HL-60 (cell line): ENCODE measurements at regions not wholly inside any gene's neighbourhood (a gene's known extent, or its start where the extent isn't known, plus 50 kb on each side); places are given as distances from the start of the nearest gene placed in this dataset.

Experiments
- CTCF ChIP-seq: IDR thresholded peaks from one replicate; pipeline ENCODE4 v1.5.1; 2011; ENCODE audit warnings: low read length, control low read depth, inconsistent platforms; ENCODE audit not compliant: insufficient read depth
- GABPA ChIP-seq: IDR thresholded peaks from 2 replicates; pipeline ENCODE4 v1.6.1; 2012; ENCODE audit warnings: low read depth
- POLR2AphosphoS5 ChIP-seq: IDR thresholded peaks from 2 replicates; pipeline ENCODE4 v1.6.1; 2012; ENCODE audit warnings: low read depth
- SPI1 ChIP-seq: IDR thresholded peaks from 2 replicates; pipeline ENCODE4 v1.6.1; 2012; ENCODE audit warnings: low read depth, mild to moderate bottlenecking, borderline replicate concordance
- TF ChIP-seq, protein P1 (sequence below): IDR thresholded peaks from 2 replicates; pipeline ENCODE4 v1.6.1; 2012; ENCODE audit warnings: low read depth; ENCODE audit not compliant: insufficient replicate concordance

DNA sequence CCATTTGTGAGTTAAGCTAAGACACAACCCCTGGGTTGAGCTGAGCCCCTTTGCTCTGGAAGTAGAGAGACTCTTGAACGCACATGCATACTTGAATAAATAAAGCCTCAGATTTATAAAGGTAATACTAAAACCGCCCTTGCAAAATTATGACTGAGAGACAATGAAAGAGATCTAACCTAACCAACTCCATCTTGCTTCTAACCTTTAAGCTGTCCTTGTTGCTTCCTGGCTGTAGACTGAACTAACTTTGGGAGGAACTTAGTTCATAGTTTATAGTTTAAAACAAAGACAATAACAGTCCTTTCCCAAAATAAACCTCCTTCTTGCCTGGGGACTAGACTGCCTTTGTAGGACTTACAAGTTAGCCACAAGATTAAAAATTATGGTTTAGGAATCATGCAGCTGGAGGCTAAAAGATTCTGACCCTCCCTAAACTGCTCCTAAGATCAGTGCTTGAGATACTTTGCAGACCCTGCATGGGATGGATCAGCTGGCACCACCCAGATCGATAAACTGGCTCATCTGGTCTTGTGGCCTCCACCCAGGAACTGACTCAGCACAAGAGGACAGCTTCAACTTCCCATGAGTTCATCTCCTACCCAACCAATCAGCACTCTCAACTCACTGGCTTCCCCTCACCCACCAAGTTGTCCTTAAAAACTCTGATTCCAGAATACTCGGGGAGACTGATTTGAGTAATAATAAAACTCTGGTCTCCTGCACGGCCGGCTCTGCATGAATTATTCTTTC, 240.2 kb upstream of the SLC14A2 start:
- TF ChIP-seq CTCF: no peak
- TF ChIP-seq, protein P1, sequence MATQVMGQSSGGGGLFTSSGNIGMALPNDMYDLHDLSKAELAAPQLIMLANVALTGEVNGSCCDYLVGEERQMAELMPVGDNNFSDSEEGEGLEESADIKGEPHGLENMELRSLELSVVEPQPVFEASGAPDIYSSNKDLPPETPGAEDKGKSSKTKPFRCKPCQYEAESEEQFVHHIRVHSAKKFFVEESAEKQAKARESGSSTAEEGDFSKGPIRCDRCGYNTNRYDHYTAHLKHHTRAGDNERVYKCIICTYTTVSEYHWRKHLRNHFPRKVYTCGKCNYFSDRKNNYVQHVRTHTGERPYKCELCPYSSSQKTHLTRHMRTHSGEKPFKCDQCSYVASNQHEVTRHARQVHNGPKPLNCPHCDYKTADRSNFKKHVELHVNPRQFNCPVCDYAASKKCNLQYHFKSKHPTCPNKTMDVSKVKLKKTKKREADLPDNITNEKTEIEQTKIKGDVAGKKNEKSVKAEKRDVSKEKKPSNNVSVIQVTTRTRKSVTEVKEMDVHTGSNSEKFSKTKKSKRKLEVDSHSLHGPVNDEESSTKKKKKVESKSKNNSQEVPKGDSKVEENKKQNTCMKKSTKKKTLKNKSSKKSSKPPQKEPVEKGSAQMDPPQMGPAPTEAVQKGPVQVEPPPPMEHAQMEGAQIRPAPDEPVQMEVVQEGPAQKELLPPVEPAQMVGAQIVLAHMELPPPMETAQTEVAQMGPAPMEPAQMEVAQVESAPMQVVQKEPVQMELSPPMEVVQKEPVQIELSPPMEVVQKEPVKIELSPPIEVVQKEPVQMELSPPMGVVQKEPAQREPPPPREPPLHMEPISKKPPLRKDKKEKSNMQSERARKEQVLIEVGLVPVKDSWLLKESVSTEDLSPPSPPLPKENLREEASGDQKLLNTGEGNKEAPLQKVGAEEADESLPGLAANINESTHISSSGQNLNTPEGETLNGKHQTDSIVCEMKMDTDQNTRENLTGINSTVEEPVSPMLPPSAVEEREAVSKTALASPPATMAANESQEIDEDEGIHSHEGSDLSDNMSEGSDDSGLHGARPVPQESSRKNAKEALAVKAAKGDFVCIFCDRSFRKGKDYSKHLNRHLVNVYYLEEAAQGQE: no peak
- no peak for TF ChIP-seq POLR2AphosphoS5
- TF ChIP-seq GABPA: no peak
- TF ChIP-seq SPI1: no peak
